ENCODE measurements at regions not wholly inside any gene's neighbourhood (a gene's known extent, or its start where the extent isn't known, plus 50 kb on each side); places are given as distances from the start of the nearest gene placed in this dataset.

- no peaks in the 10 kb centered on the region for H3K4me1 ChIP-seq (ENCODE audit: control extremely low read depth in 1 of 4, control insufficient read depth in 4 of 4, insufficient read depth in 4 of 4, low read length in 3 of 4)
- DNase-seq: no peak
- ChIA-PET CTCF (no interaction called here), POLR2A (interaction anchor here (0.6 kb wide), 1 partner anchor 74 kb away, joined by 6 read pairs; no protein-coding TSS in a partner anchor)
- H3K4me3 ChIP-seq (ENCODE audit: control insufficient read depth in 1 of 7, extremely low read depth in 1 of 7, insufficient read depth in 4 of 7, low read depth in 2 of 7, low read length in 6 of 7): no peak overlapping the region
- H3K9me3 ChIP-seq (ENCODE audit: control extremely low read depth in 1 of 5, control insufficient read depth in 4 of 5, insufficient read depth in 2 of 5, low read depth in 1 of 5, low read length in 4 of 5): no peaks in the 10 kb centered on the region
- 93% methylated on average over 9 of the region's 9 CpGs for WGBS (ENCODE audit: insufficient coverage)
- no peak overlapping the region for H3K27ac ChIP-seq (ENCODE audit: insufficient read depth in 1 of 2, low read depth in 1 of 2, low read length in 2 of 2, poor library complexity in 1 of 2, severe bottlenecking in 2 of 2)
- H3K36me3 ChIP-seq (ENCODE audit: control insufficient read depth in 4 of 4, insufficient read depth in 4 of 4, low read length in 3 of 4): no peaks in the 10 kb centered on the region
- H3K27me3 ChIP-seq (replicated peaks in 2 of 5; ENCODE audit: control insufficient read depth in 4 of 5, insufficient read depth in 5 of 5, low read length in 4 of 5): no peaks in the 10 kb centered on the region
Observed at GRCh38 chr1:242723044-242723716, 198.7 kb upstream of the PLD5 start.

DNA sequence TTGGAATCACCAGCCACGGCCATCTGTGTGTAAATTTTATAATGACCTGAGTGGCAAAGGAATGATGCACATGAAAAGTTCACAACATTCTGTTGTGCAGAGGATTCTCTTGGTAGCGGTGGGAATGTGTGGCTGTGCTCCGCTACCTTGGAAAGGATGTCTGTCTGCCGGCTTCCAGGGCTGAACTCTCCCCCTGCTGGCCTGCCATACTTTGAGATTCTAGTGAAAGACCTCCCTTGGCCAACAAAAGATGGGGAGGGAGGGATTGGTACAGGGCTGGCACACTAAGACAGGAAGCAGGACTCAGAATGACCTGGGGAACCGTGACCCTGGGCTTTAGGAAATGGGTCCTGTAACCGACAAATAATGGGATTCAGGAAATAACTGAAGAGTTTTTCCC, 194.5 kb upstream of the PLD5 start:
- Histone ChIP-seq H3K4me1 (ENCODE audit: control extremely low read depth in 1 of 4, control insufficient read depth in 4 of 4, insufficient read depth in 4 of 4, low read length in 3 of 4) (no peaks in the 10 kb centered on the region), H3K36me3 (ENCODE audit: control insufficient read depth in 4 of 4, insufficient read depth in 4 of 4, low read length in 3 of 4) (no peaks in the 10 kb centered on the region), H3K27me3 (replicated peaks in 2 of 5; ENCODE audit: control insufficient read depth in 4 of 5, insufficient read depth in 5 of 5, low read length in 4 of 5) (no peaks in the 10 kb centered on the region), H3K27ac (ENCODE audit: insufficient read depth in 1 of 2, low read depth in 1 of 2, low read length in 2 of 2, poor library complexity in 1 of 2, severe bottlenecking in 2 of 2) (no peak overlapping the region), H3K9me3 (ENCODE audit: control extremely low read depth in 1 of 5, control insufficient read depth in 4 of 5, insufficient read depth in 2 of 5, low read depth in 1 of 5, low read length in 4 of 5) (no peaks in the 10 kb centered on the region), H3K4me3 (ENCODE audit: control insufficient read depth in 1 of 7, extremely low read depth in 1 of 7, insufficient read depth in 4 of 7, low read depth in 2 of 7, low read length in 6 of 7) (no peak overlapping the region)
- CTCF ChIA-PET: no interaction called here
- POLR2A ChIA-PET: no interaction called here
- WGBS (ENCODE audit: insufficient coverage): 83% methylated on average over 3 of the region's 6 CpGs
- DNase-seq: no peak

DNA sequence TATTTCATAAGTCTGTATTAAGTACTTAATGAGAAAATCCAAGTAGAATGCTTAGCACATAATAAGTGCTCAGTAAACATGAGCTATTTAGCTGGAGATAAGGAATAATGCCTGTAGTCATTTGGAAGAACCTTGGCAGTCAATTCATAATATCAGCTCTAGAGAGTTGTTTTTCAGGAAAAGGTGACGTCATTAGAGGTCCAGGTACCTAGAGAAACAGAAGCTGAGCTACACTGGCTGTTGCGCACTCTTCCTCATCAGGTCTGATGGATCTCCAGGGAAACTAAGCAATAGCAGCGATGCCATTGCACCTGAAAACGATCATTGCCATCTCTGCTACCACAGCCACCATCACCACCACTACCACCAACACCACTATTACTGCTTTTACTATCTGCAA, 187.8 kb upstream of the PLD5 start:
- Histone ChIP-seq H3K27me3 (replicated peaks in 2 of 5; ENCODE audit: control insufficient read depth in 4 of 5, insufficient read depth in 5 of 5, low read length in 4 of 5) (no peaks in the 10 kb centered on the region), H3K9me3 (ENCODE audit: control extremely low read depth in 1 of 5, control insufficient read depth in 4 of 5, insufficient read depth in 2 of 5, low read depth in 1 of 5, low read length in 4 of 5) (no peaks in the 10 kb centered on the region), H3K36me3 (ENCODE audit: control insufficient read depth in 4 of 4, insufficient read depth in 4 of 4, low read length in 3 of 4) (no peaks in the 10 kb centered on the region), H3K4me1 (ENCODE audit: control extremely low read depth in 1 of 4, control insufficient read depth in 4 of 4, insufficient read depth in 4 of 4, low read length in 3 of 4) (no peaks in the 10 kb centered on the region), H3K4me3 (ENCODE audit: control insufficient read depth in 1 of 7, extremely low read depth in 1 of 7, insufficient read depth in 4 of 7, low read depth in 2 of 7, low read length in 6 of 7) (no peak overlapping the region), H3K27ac (ENCODE audit: insufficient read depth in 1 of 2, low read depth in 1 of 2, low read length in 2 of 2, poor library complexity in 1 of 2, severe bottlenecking in 2 of 2) (no peak overlapping the region)
- POLR2A ChIA-PET: no interaction called here
- WGBS (ENCODE audit: insufficient coverage): 90% methylated on average over 4 of the region's 4 CpGs
- CTCF ChIA-PET: no interaction called here
- DNase-seq: no peak

GRCh38 chr1:242710847-242711246, 186.3 kb upstream of the PLD5 start:
- H3K9me3 ChIP-seq (ENCODE audit: control extremely low read depth in 1 of 5, control insufficient read depth in 4 of 5, insufficient read depth in 2 of 5, low read depth in 1 of 5, low read length in 4 of 5): no peaks in the 10 kb centered on the region
- ChIA-PET POLR2A (no interaction called here), CTCF (no interaction called here)
- DNase-seq: no peak
- WGBS (ENCODE audit: insufficient coverage): 100% methylated on average over 1 of the region's 1 CpG
- no peak overlapping the region for H3K27ac ChIP-seq (ENCODE audit: insufficient read depth in 1 of 2, low read depth in 1 of 2, low read length in 2 of 2, poor library complexity in 1 of 2, severe bottlenecking in 2 of 2)
- H3K36me3 ChIP-seq (ENCODE audit: control insufficient read depth in 4 of 4, insufficient read depth in 4 of 4, low read length in 3 of 4): no peaks in the 10 kb centered on the region
- H3K4me1 ChIP-seq (ENCODE audit: control extremely low read depth in 1 of 4, control insufficient read depth in 4 of 4, insufficient read depth in 4 of 4, low read length in 3 of 4): no peaks in the 10 kb centered on the region
- no peaks in the 10 kb centered on the region for H3K27me3 ChIP-seq (replicated peaks in 2 of 5; ENCODE audit: control insufficient read depth in 4 of 5, insufficient read depth in 5 of 5, low read length in 4 of 5)
- no peak overlapping the region for H3K4me3 ChIP-seq (ENCODE audit: control insufficient read depth in 1 of 7, extremely low read depth in 1 of 7, insufficient read depth in 4 of 7, low read depth in 2 of 7, low read length in 6 of 7)

- ChIA-PET POLR2A (no interaction called here), CTCF (no interaction called here)
- 93% methylated on average over 3 of the region's 4 CpGs for WGBS (ENCODE audit: insufficient coverage)
- Histone ChIP-seq H3K27me3 (replicated peaks in 2 of 5; ENCODE audit: control insufficient read depth in 4 of 5, insufficient read depth in 5 of 5, low read length in 4 of 5) (no peaks in the 10 kb centered on the region), H3K9me3 (ENCODE audit: control extremely low read depth in 1 of 5, control insufficient read depth in 4 of 5, insufficient read depth in 2 of 5, low read depth in 1 of 5, low read length in 4 of 5) (no peaks in the 10 kb centered on the region), H3K4me3 (ENCODE audit: control insufficient read depth in 1 of 7, extremely low read depth in 1 of 7, insufficient read depth in 4 of 7, low read depth in 2 of 7, low read length in 6 of 7) (no peak overlapping the region), H3K4me1 (ENCODE audit: control extremely low read depth in 1 of 4, control insufficient read depth in 4 of 4, insufficient read depth in 4 of 4, low read length in 3 of 4) (no peaks in the 10 kb centered on the region), H3K27ac (ENCODE audit: insufficient read depth in 1 of 2, low read depth in 1 of 2, low read length in 2 of 2, poor library complexity in 1 of 2, severe bottlenecking in 2 of 2) (no peak overlapping the region), H3K36me3 (ENCODE audit: control insufficient read depth in 4 of 4, insufficient read depth in 4 of 4, low read length in 3 of 4) (no peaks in the 10 kb centered on the region)
- no peak for DNase-seq
Observed at GRCh38 chr1:242710286-242710685, 185.8 kb upstream of the PLD5 start.

GRCh38 chr1:242703467-242703866, 179.0 kb upstream of the PLD5 start:
- DNase-seq: no peak
- Histone ChIP-seq H3K9me3 (ENCODE audit: control extremely low read depth in 1 of 5, control insufficient read depth in 4 of 5, insufficient read depth in 2 of 5, low read depth in 1 of 5, low read length in 4 of 5) (no peaks in the 10 kb centered on the region), H3K36me3 (ENCODE audit: control insufficient read depth in 4 of 4, insufficient read depth in 4 of 4, low read length in 3 of 4) (no peaks in the 10 kb centered on the region), H3K4me1 (ENCODE audit: control extremely low read depth in 1 of 4, control insufficient read depth in 4 of 4, insufficient read depth in 4 of 4, low read length in 3 of 4) (no peaks in the 10 kb centered on the region), H3K4me3 (ENCODE audit: control insufficient read depth in 1 of 7, extremely low read depth in 1 of 7, insufficient read depth in 4 of 7, low read depth in 2 of 7, low read length in 6 of 7) (no peak overlapping the region), H3K27me3 (replicated peaks in 2 of 5; ENCODE audit: control insufficient read depth in 4 of 5, insufficient read depth in 5 of 5, low read length in 4 of 5) (peaks cover 0 to 3% (median 0%) of the 10 kb centered on the region in 5 experiments), H3K27ac (ENCODE audit: insufficient read depth in 1 of 2, low read depth in 1 of 2, low read length in 2 of 2, poor library complexity in 1 of 2, severe bottlenecking in 2 of 2) (no peak overlapping the region)
- 100% methylated on average over 2 of the region's 2 CpGs for whole genome bisulfite sequencing (ENCODE audit: insufficient coverage)
- POLR2A ChIA-PET: no interaction called here
- CTCF ChIA-PET: no interaction called here

DNA sequence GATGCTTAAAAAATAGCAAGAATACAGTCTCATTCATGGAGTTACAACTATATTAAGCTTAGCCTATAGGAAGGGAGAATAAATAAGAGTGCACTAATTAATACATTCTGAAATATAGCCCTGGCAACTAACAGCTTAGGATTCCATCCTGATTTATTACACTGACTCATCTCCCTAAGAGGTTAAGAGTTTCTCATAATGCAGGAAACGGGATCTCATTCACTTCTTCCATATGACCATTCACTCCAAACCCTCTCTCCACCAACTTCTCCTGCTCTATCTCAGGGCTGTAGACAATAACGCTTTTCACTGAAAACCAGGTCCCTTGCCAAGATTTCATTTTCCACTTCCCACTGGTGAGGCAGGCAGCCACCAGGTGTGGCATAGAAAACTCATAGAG, 168.5 kb upstream of the PLD5 start:
- no peak overlapping the region for H3K27ac ChIP-seq (ENCODE audit: insufficient read depth in 1 of 2, low read depth in 1 of 2, low read length in 2 of 2, poor library complexity in 1 of 2, severe bottlenecking in 2 of 2)
- H3K9me3 ChIP-seq (ENCODE audit: control extremely low read depth in 1 of 5, control insufficient read depth in 4 of 5, insufficient read depth in 2 of 5, low read depth in 1 of 5, low read length in 4 of 5): no peaks in the 10 kb centered on the region
- no peak for DNase-seq
- ChIA-PET CTCF (no interaction called here), POLR2A (no interaction called here)
- no peaks in the 10 kb centered on the region for H3K36me3 ChIP-seq (ENCODE audit: control insufficient read depth in 4 of 4, insufficient read depth in 4 of 4, low read length in 3 of 4)
- WGBS (ENCODE audit: insufficient coverage): 86% methylated on average over 2 of the region's 2 CpGs
- H3K4me1 ChIP-seq (ENCODE audit: control extremely low read depth in 1 of 4, control insufficient read depth in 4 of 4, insufficient read depth in 4 of 4, low read length in 3 of 4): no peaks in the 10 kb centered on the region
- H3K27me3 ChIP-seq (replicated peaks in 2 of 5; ENCODE audit: control insufficient read depth in 4 of 5, insufficient read depth in 5 of 5, low read length in 4 of 5): no peaks in the 10 kb centered on the region
- no peak overlapping the region for H3K4me3 ChIP-seq (ENCODE audit: control insufficient read depth in 1 of 7, extremely low read depth in 1 of 7, insufficient read depth in 4 of 7, low read depth in 2 of 7, low read length in 6 of 7)
